SK-N-SH (cell line): ENCODE measurements at regions not wholly inside any gene's neighbourhood (a gene's known extent, or its start where the extent isn't known, plus 50 kb on each side); places are given as distances from the start of the nearest gene placed in this dataset.

Experiments used
- CTCF ChIA-PET: fragments of 300-600, 350-600 bp; formaldehyde crosslinking; extraction: SDS; loops from one replicate; lab custom pipeline; 2021; lab: Yijun Ruan, JAX
- POLR2A ChIA-PET: fragments of 350-600 bp; sonication (Branson Sonifier 250); formaldehyde crosslinking; extraction: SDS; loops from one replicate; lab custom pipeline; 2020; ENCODE audit warnings: antibody characterized with exemption, inconsistent platforms; lab: Yijun Ruan, JAX
- DNase-seq: peaks from one replicate; pipeline ENCODE4 v3.0.0; 2012
- H2AFZ ChIP-seq: fragments of 200-600 bp; sonication (generic); 2 replicates; pipeline ENCODE4 v1.8.1; 2016; ENCODE audit warnings: antibody characterized with exemption, mild to moderate bottlenecking, low read depth
- H3F3A ChIP-seq: fragments of 200-600 bp; sonication (generic); replicated peaks from 2 replicates; pipeline ENCODE3; 2016; ENCODE audit warnings: antibody characterized with exemption, mild to moderate bottlenecking; ENCODE audit not compliant: insufficient read depth
- H3K27ac ChIP-seq, 2 experiments: fragments of 200-500 bp in 1 of 2; fragments of 200-600 bp in 1 of 2; sonication (Bioruptor generic) in 1 of 2; sonication (generic), shearing (Covaris generic) in 1 of 2; 2 replicates each; pipeline versions ENCODE4 v1.5.1 to v1.6.1; 2014 to 2016; ENCODE audit warnings: low read depth in 2 of 2, inconsistent platforms in 1 of 2, low read length in 1 of 2, mild to moderate bottlenecking in 1 of 2, mixed read lengths in 1 of 2
- H3K27me3 ChIP-seq: fragments of 200-600 bp; sonication (generic), shearing (Covaris generic); 2 replicates; pipeline ENCODE4 v1.6.1; 2016; ENCODE audit warnings: mixed run types; ENCODE audit not compliant: insufficient read depth
- H3K36me3 ChIP-seq, 2 experiments: fragments of 200-500 bp in 1 of 2; fragments of 200-600 bp in 1 of 2; sonication (Bioruptor generic) in 1 of 2; sonication (generic) in 1 of 2; replicated peaks in 1 of 2; 2 replicates each; pipeline versions ENCODE3 to v1.5.1; 2014 to 2016; ENCODE audit warnings: low read length in 1 of 2, mild to moderate bottlenecking in 1 of 2; ENCODE audit not compliant: insufficient read depth in 2 of 2, control insufficient read depth in 1 of 2
- H3K4me1 ChIP-seq, 2 experiments: fragments of 200-500 bp in 1 of 2; fragments of 200-600 bp in 1 of 2; sonication (Bioruptor generic) in 1 of 2; sonication (generic), shearing (Covaris generic) in 1 of 2; 2 replicates each; pipeline versions ENCODE4 v1.5.1 to v1.6.1; 2014 to 2016; ENCODE audit warnings: low read depth in 1 of 2, low read length in 1 of 2, mixed run types in 1 of 2; ENCODE audit not compliant: insufficient read depth in 2 of 2, control insufficient read depth in 1 of 2
- H3K4me2 ChIP-seq: fragments of 200-600 bp; sonication (generic), shearing (Covaris generic); 2 replicates; pipeline ENCODE4 v1.6.1; 2017; ENCODE audit warnings: mixed run types
- H3K4me3 ChIP-seq, 2 experiments: fragments of 200-500 bp in 1 of 2; fragments of 200-600 bp in 1 of 2; sonication (Bioruptor generic) in 1 of 2; sonication (generic), shearing (Covaris generic) in 1 of 2; 2 replicates each; pipeline versions ENCODE4 v1.5.1 to v1.8.1; 2014 to 2016; ENCODE audit warnings: low read depth in 2 of 2, inconsistent platforms in 1 of 2, low read length in 1 of 2, mild to moderate bottlenecking in 1 of 2, mixed read lengths in 1 of 2, moderate library complexity in 1 of 2
- H3K79me2 ChIP-seq: fragments of 200-600 bp; sonication (generic); 2 replicates; pipeline ENCODE4 v1.8.1; 2017; ENCODE audit warnings: mild to moderate bottlenecking; ENCODE audit not compliant: insufficient read depth
- H3K9ac ChIP-seq: fragments of 200-600 bp; sonication (generic); 2 replicates; pipeline ENCODE4 v1.6.1; 2017; ENCODE audit warnings: mixed run types
- H3K9me2 ChIP-seq: fragments of 200-600 bp; sonication (generic); 2 replicates; pipeline ENCODE4 v1.6.1; 2017; ENCODE audit warnings: mixed run types
- H3K9me3 ChIP-seq: fragments of 200-600 bp; sonication (generic); 2 replicates; pipeline ENCODE4 v1.6.1; 2017; ENCODE audit warnings: mixed run types, mild to moderate bottlenecking, moderate library complexity
- H4K20me1 ChIP-seq: fragments of 200-600 bp; sonication (generic); 2 replicates; pipeline ENCODE4 v1.6.1; 2017; ENCODE audit warnings: mild to moderate bottlenecking, mixed run types; ENCODE audit not compliant: insufficient read depth
- EZH2phosphoT487 ChIP-seq: fragments of 200-600 bp; sonication (generic); IDR thresholded peaks from 2 replicates; pipeline ENCODE4 v1.6.1; 2017; ENCODE audit warnings: low read depth, mixed run types, mild to moderate bottlenecking, antibody characterized with exemption, moderate library complexity, borderline replicate concordance
- GABPA ChIP-seq: IDR thresholded peaks from 2 replicates; pipeline ENCODE4 v1.4.0; 2012; ENCODE audit warnings: low read depth, mild to moderate bottlenecking
- GATA2 ChIP-seq: sonication (generic); formaldehyde crosslinking; IDR thresholded peaks from 2 replicates; pipeline ENCODE4 v1.5.0; 2020; ENCODE audit warnings: mild to moderate bottlenecking, missing genetic modification reagents
- MAX ChIP-seq: IDR thresholded peaks from 2 replicates; pipeline ENCODE4 v1.4.0; 2012; ENCODE audit warnings: low read depth
- MXI1 ChIP-seq: IDR thresholded peaks from 2 replicates; pipeline ENCODE4 v1.6.1; 2012; ENCODE audit warnings: mild to moderate bottlenecking, low read depth, low read length, improper control_type of control experiment
- PBX3 ChIP-seq: IDR thresholded peaks from 2 replicates; pipeline ENCODE4; 2012
- REST ChIP-seq: IDR thresholded peaks from 2 replicates; pipeline ENCODE4 v1.6.1; 2012; ENCODE audit warnings: mild to moderate bottlenecking, low read depth, low read length, moderate library complexity
- SMC3 ChIP-seq: IDR thresholded peaks from 2 replicates; pipeline ENCODE4 v1.6.1; 2012; ENCODE audit warnings: low read depth, low read length, improper control_type of control experiment
- TEAD4 ChIP-seq: IDR thresholded peaks from 2 replicates; pipeline ENCODE4 v1.4.0; 2012; ENCODE audit warnings: mild to moderate bottlenecking, borderline replicate concordance; ENCODE audit not compliant: insufficient read depth
- WGBS: methylation state at CpG from one replicate; pipeline ENCODE4 v1.1.6; 2017; ENCODE audit warnings: low lambda C conversion rate; 5-methylcytosine and 5-hydroxymethylcytosine counted together

- no peaks in the 10 kb centered on the region for H3K36me3 ChIP-seq
- TF ChIP-seq PBX3, result no peak
- no peak for DNase-seq
- H3K79me2 ChIP-seq, result no peaks in the 10 kb centered on the region
- H3K9me3 ChIP-seq, result no peaks in the 10 kb centered on the region
- no peaks in the 10 kb centered on the region for H3K9me2 ChIP-seq
- H2AFZ ChIP-seq, result no peak overlapping the region
- H3K4me3 ChIP-seq, result no peak overlapping the region
- H3F3A ChIP-seq, result no peaks in the 10 kb centered on the region
- H3K4me1 ChIP-seq, result no peaks in the 10 kb centered on the region
- H3K9ac ChIP-seq, result no peak overlapping the region
- WGBS, result 22% methylated on average over 1 of the region's 1 CpG
- no peak overlapping the region for H3K27ac ChIP-seq
- H4K20me1 ChIP-seq, result no peaks in the 10 kb centered on the region
- ChIA-PET CTCF (no interaction called here), POLR2A (no interaction called here)
- no peaks in the 10 kb centered on the region for H3K27me3 ChIP-seq
- no peak overlapping the region for H3K4me2 ChIP-seq
Observed at GRCh38 chr1:177890479-177890878, 79.4 kb downstream of the SEC16B start.

- Histone ChIP-seq H3K9me2 (no peaks in the 10 kb centered on the region), H3K27me3 (no peaks in the 10 kb centered on the region), H2AFZ (no peak overlapping the region), H3K9me3 (no peaks in the 10 kb centered on the region), H3K4me2 (no peak overlapping the region), H3K79me2 (no peaks in the 10 kb centered on the region), H3K4me3 (no peak overlapping the region), H3K9ac (no peak overlapping the region), H3F3A (no peaks in the 10 kb centered on the region), H4K20me1 (no peaks in the 10 kb centered on the region), H3K4me1 (peaks cover 0 to 3% of the 10 kb centered on the region in 2 experiments; a peak in 1 of 4 replicates), H3K27ac (no peak overlapping the region), H3K36me3 (no peaks in the 10 kb centered on the region)
- no peak for TF ChIP-seq GATA2
- no peak for TF ChIP-seq EZH2phosphoT487
- TF ChIP-seq MXI1, result no peak
- TF ChIP-seq MAX, result no peak
- no peak for TF ChIP-seq REST
- no peak for TF ChIP-seq TEAD4
- no peak for TF ChIP-seq SMC3
- TF ChIP-seq GABPA, result no peak
- no peak for DNase-seq
- CTCF ChIA-PET, result no interaction called here
- POLR2A ChIA-PET, result no interaction called here
Observed at GRCh38 chr1:177884479-177885021, 85.3 kb downstream of the SEC16B start.
